Activated T-cell treated with anti-CD3 and anti-CD28 coated beads for 48 hours (primary cell): ENCODE measurements at regions not wholly inside any gene's neighbourhood (a gene's known extent, or its start where the extent isn't known, plus 50 kb on each side); places are given as distances from the start of the nearest gene placed in this dataset.

Experiments used
- DNase-seq: peaks from one replicate; pipeline ENCODE4 v3.0.0-alpha.2; 2020; ENCODE audit warnings: low read depth

GRCh38 chr5:166961913-166962312, 1329.5 kb upstream of the WWC1 start:
- no peak for DNase-seq

GRCh38 chr5:166962461-166962860, 1329.0 kb upstream of the WWC1 start:
- DNase-seq: no peak

GRCh38 chr5:166963596-166963995, 1327.8 kb upstream of the WWC1 start:
- no peak for DNase-seq

- no peak for DNase-seq
These were observed 1313.5 kb upstream of the WWC1 start for GRCh38 chr5:166977911-166978422.

- DNase-seq: no peak
These were observed 1312.0 kb upstream of the WWC1 start for GRCh38 chr5:166979307-166979895.

GRCh38 chr5:166980666-166981065, 1310.8 kb upstream of the WWC1 start:
- DNase-seq: no peak

- no peak for DNase-seq
These were observed 1309.2 kb upstream of the WWC1 start for GRCh38 chr5:166982226-166982625.

GRCh38 chr5:166991601-166992000, 1299.8 kb upstream of the WWC1 start:
- DNase-seq: no peak

- DNase-seq: no peak
These were observed 1299.3 kb upstream of the WWC1 start for GRCh38 chr5:166992108-166992507.

- no peak for DNase-seq
These were observed 1298.3 kb upstream of the WWC1 start for GRCh38 chr5:166992874-166993722.

GRCh38 chr5:166994226-166994625, 1297.2 kb upstream of the WWC1 start:
- no peak for DNase-seq

- no peak for DNase-seq
These were observed 1290.2 kb upstream of the WWC1 start for GRCh38 chr5:167001246-167001645.

GRCh38 chr5:167008705-167009104, 1282.7 kb upstream of the WWC1 start:
- DNase-seq: no peak

GRCh38 chr5:167011196-167011595, 1280.2 kb upstream of the WWC1 start:
- DNase-seq: no peak

GRCh38 chr5:167012123-167013034, 1279.1 kb upstream of the WWC1 start:
- no peak for DNase-seq

- no peak for DNase-seq
These were observed 1276.9 kb upstream of the WWC1 start for GRCh38 chr5:167014401-167015056.

GRCh38 chr5:167020418-167020817, 1271.0 kb upstream of the WWC1 start:
- DNase-seq: no peak

- no peak for DNase-seq
These were observed 1262.0 kb upstream of the WWC1 start for GRCh38 chr5:167029488-167029887.

GRCh38 chr5:167030500-167031120, 1260.8 kb upstream of the WWC1 start:
- no peak for DNase-seq

GRCh38 chr5:167036585-167036984, 1254.9 kb upstream of the WWC1 start:
- DNase-seq: no peak

- no peak for DNase-seq
These were observed 1242.3 kb upstream of the WWC1 start for GRCh38 chr5:167049043-167049663.
